PC-9 (cell line): ENCODE measurements at regions not wholly inside any gene's neighbourhood (a gene's known extent, or its start where the extent isn't known, plus 50 kb on each side); places are given as distances from the start of the nearest gene placed in this dataset.
"Not testable (repeated sequence)": the region's sequence is repeated elsewhere in the genome, so short reads cannot be mapped to it uniquely, and the experiment has no call there.

ENCODE experiments used
- BruUV-seq: library from RNA; stranded (reverse); fragments of 400-500 nt; replicated peaks from 2 replicates; lab custom pipeline; 2021; lab: Mats Ljungman, UMichigan
- CTCF ChIA-PET: fragments of 300-600 bp; sonication (Branson Sonifier 250); formaldehyde crosslinking; loops from one replicate; lab custom pipeline; 2022; ENCODE audit warnings: antibody characterized with exemption; lab: Charles Lee
- POLR2A ChIA-PET: fragments of 300-600 bp; sonication (Branson Sonifier 250); formaldehyde crosslinking; loops from one replicate; lab custom pipeline; 2022; ENCODE audit warnings: antibody characterized with exemption; ENCODE audit not compliant: unreplicated experiment; lab: Charles Lee
- DNase-seq, 2 experiments: peaks; one replicate each; pipeline versions ENCODE4 v3.0.0 to v3.0.0-alpha.2; 2015 to 2022; ENCODE audit warnings: mixed read lengths in 1 of 2
- H2AFZ ChIP-seq: fragments of 200-600 bp; sonication (generic); 2 replicates; pipeline ENCODE4 v1.8.1; 2017; ENCODE audit warnings: antibody characterized with exemption
- H3F3A ChIP-seq: fragments of 200-600 bp; sonication (generic); 2 replicates; pipeline ENCODE4 v1.8.1; 2017; ENCODE audit warnings: antibody characterized with exemption, mild to moderate bottlenecking, low read depth; ENCODE audit not compliant: insufficient read depth
- H3K27ac ChIP-seq: fragments of 200-600 bp; sonication (generic); 2 replicates; pipeline ENCODE4 v1.6.1; 2016; ENCODE audit warnings: mixed run types
- H3K27me3 ChIP-seq: fragments of 200-600 bp; sonication (generic); 2 replicates; pipeline ENCODE4 v1.6.1; 2016; ENCODE audit warnings: low read depth, mixed run types; ENCODE audit not compliant: insufficient read depth
- H3K36me3 ChIP-seq: fragments of 200-600 bp; sonication (generic); 2 replicates; pipeline ENCODE4 v1.6.1; 2016; ENCODE audit warnings: low read depth, mixed run types
- H3K4me1 ChIP-seq: fragments of 200-600 bp; sonication (generic); replicated peaks from 2 replicates; pipeline ENCODE4 v1.6.1; 2016; ENCODE audit warnings: mixed run types; ENCODE audit not compliant: insufficient read depth
- H3K4me2 ChIP-seq: fragments of 200-600 bp; sonication (generic); 2 replicates; pipeline ENCODE4 v1.6.1; 2017; ENCODE audit warnings: mixed run types
- H3K4me3 ChIP-seq: fragments of 200-600 bp; sonication (generic); 2 replicates; pipeline ENCODE4 v1.6.1; 2016; ENCODE audit warnings: mixed run types
- H3K79me2 ChIP-seq: fragments of 200-600 bp; sonication (generic); 2 replicates; pipeline ENCODE4 v1.6.1; 2017; ENCODE audit warnings: low read depth, mixed run types
- H3K9me2 ChIP-seq: fragments of 200-600 bp; sonication (generic); 2 replicates; pipeline ENCODE4 v1.8.1; 2017; ENCODE audit warnings: mild to moderate bottlenecking; ENCODE audit not compliant: insufficient read depth
- H3K9me3 ChIP-seq: fragments of 200-600 bp; sonication (generic); 2 replicates; pipeline ENCODE4 v1.8.1; 2016; ENCODE audit warnings: low read depth; ENCODE audit not compliant: insufficient read depth
- H4K20me1 ChIP-seq: fragments of 200-600 bp; sonication (generic); 2 replicates; pipeline ENCODE4 v1.8.1; 2017; ENCODE audit not compliant: insufficient read depth
- EZH2 ChIP-seq: fragments of 200-600 bp; sonication (generic); IDR thresholded peaks from 2 replicates; pipeline ENCODE4 v1.8.0; 2017; ENCODE audit warnings: antibody characterized with exemption, low read depth
- intact Hi-C: fragments of 100-400 bp; cut with micrococcal nuclease; formaldehyde crosslinking; loops from one replicate; pipeline ENCODE4 v1.10.0; 2022; ENCODE audit not compliant: unreplicated experiment
- TF ChIP-seq, protein P1 (sequence below): fragments of 200-600 bp; sonication (generic); conservative IDR thresholded peaks from 2 replicates; pipeline ENCODE4 v1.6.1; 2017; ENCODE audit warnings: mixed run types, antibody characterized with exemption, mild to moderate bottlenecking, moderate library complexity

DNA sequence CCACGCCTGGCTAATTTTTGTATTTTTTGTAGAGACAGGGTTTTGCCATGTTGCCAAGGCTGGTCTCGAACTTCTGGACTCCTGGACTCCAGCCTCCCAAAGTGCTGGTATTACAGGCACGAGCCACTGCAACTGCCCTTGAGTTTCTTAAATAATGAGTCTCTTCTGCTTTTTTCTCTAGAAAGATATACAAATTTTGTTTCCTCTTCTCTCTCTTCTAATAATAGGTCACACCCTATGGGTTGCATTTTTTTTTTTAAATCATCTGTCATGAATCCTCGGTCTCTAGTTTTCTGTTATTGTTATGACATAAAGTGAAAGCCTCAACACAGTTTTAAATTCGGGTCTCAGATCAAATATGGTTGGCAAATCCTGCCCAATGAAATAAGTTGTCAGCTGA is 111.2 kb downstream of the IL12A start:
- Histone ChIP-seq H3K9me2 (no peaks in the 10 kb centered on the region), H4K20me1 (no peaks in the 10 kb centered on the region), H3K27ac (no peak overlapping the region), H3K79me2 (no peaks in the 10 kb centered on the region), H3K9me3 (no peaks in the 10 kb centered on the region), H3K4me2 (no peak overlapping the region), H3K4me3 (no peak overlapping the region), H3F3A (no peaks in the 10 kb centered on the region), H2AFZ (no peak overlapping the region), H3K4me1 (no peaks in the 10 kb centered on the region), H3K27me3 (no peaks in the 10 kb centered on the region), H3K36me3 (no peaks in the 10 kb centered on the region)
- no peak for DNase-seq
- intact Hi-C loops = no loop called here
- TF ChIP-seq, protein P1, sequence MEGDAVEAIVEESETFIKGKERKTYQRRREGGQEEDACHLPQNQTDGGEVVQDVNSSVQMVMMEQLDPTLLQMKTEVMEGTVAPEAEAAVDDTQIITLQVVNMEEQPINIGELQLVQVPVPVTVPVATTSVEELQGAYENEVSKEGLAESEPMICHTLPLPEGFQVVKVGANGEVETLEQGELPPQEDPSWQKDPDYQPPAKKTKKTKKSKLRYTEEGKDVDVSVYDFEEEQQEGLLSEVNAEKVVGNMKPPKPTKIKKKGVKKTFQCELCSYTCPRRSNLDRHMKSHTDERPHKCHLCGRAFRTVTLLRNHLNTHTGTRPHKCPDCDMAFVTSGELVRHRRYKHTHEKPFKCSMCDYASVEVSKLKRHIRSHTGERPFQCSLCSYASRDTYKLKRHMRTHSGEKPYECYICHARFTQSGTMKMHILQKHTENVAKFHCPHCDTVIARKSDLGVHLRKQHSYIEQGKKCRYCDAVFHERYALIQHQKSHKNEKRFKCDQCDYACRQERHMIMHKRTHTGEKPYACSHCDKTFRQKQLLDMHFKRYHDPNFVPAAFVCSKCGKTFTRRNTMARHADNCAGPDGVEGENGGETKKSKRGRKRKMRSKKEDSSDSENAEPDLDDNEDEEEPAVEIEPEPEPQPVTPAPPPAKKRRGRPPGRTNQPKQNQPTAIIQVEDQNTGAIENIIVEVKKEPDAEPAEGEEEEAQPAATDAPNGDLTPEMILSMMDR = no peak
- no peak for TF ChIP-seq EZH2
- CTCF ChIA-PET = no interaction called here
- no TSS peak for BruUV-seq
- POLR2A ChIA-PET = interaction anchor here (0.5 kb wide), 1 partner anchor 428 kb away, joined by 5 read pairs; no protein-coding TSS in a partner anchor

DNA sequence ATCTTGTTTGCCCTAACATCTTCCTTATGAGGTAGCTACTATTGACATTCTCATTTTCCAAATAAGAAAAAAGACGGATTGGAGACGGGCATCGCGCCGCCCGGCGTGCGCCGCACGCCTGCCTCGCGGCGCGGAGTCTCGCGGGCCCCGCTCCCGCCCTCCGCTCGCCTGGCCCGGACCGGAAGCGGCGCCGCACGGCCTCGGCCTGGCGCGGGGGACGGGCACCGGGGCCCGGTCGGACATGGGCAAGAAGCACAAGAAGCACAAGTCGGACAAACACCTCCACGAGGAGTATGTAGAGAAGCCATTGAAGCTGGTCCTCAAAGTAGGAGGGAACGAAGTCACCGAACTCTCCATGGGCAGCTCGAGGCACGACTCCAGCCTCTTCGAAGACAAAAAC is 112.0 kb downstream of the IL12A start:
- Histone ChIP-seq H4K20me1 (no peaks in the 10 kb centered on the region), H3K4me1 (no peaks in the 10 kb centered on the region), H2AFZ (no peak overlapping the region), H3K4me2 (no peak overlapping the region), H3K9me3 (no peaks in the 10 kb centered on the region), H3K4me3 (no peak overlapping the region), H3K79me2 (no peaks in the 10 kb centered on the region), H3K27ac (no peak overlapping the region), H3K27me3 (no peaks in the 10 kb centered on the region), H3F3A (no peaks in the 10 kb centered on the region), H3K9me2 (no peaks in the 10 kb centered on the region), H3K36me3 (no peaks in the 10 kb centered on the region)
- POLR2A ChIA-PET = no interaction called here
- CTCF ChIA-PET = no interaction called here
- no peak for DNase-seq
- intact Hi-C loops = no loop called here
- TF ChIP-seq, protein P1 = no peak
- TF ChIP-seq EZH2 = no peak
- no TSS peak for BruUV-seq

DNA sequence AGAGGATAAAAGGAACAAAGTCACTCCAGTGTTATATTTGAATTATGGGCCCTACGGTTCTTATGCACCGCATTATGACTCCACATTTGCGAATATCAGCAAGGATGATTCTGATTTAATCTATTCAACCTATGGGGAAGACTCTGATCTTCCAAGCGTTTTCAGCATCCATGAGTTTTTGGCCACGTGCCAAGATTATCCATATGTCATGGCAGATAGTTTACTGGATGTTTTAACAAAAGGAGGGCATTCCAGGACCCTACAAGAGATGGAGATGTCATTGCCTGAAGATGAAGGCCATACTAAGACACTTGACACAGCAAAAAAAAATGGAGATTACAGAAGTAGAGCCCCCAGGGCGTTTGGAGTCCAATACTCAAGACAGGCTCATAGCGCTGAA is 113.4 kb downstream of the IL12A start:
- H3K9me2 ChIP-seq, H3K4me3 ChIP-seq, H3K27ac ChIP-seq, H4K20me1 ChIP-seq, intact Hi-C loops, H3K4me2 ChIP-seq, H3F3A ChIP-seq, H3K4me1 ChIP-seq, POLR2A ChIA-PET, DNase-seq, BruUV-seq, CTCF ChIA-PET, H3K27me3 ChIP-seq, H3K79me2 ChIP-seq, H3K36me3 ChIP-seq, H3K9me3 ChIP-seq, H2AFZ ChIP-seq: not testable (repeated sequence)

DNA sequence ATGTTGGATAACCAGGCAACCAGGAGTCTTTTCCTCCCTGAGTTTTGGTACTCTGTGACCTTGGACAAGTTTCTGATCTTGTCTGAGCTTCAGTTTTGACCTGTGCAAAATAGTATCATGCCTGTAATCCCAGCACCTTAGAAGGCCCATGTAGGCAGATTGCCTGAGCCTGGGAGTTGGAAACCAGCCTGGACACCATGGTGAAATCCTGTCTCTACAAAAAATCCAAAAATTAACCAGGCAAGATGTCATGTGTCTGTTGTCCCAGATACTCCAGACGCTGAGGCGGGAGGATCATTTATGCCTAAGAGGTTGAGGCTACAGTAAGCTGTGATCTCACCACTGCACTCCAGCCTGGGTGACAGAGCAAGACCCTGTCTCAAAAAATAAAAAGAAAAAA is 114.8 kb downstream of the IL12A start:
- Histone ChIP-seq H3K4me3 (no peak overlapping the region), H2AFZ (no peak overlapping the region), H3F3A (no peaks in the 10 kb centered on the region), H3K4me1 (no peaks in the 10 kb centered on the region), H4K20me1 (no peaks in the 10 kb centered on the region), H3K79me2 (no peaks in the 10 kb centered on the region), H3K9me3 (no peaks in the 10 kb centered on the region), H3K36me3 (no peaks in the 10 kb centered on the region), H3K27ac (no peak overlapping the region), H3K9me2 (no peaks in the 10 kb centered on the region), H3K27me3 (no peaks in the 10 kb centered on the region), H3K4me2 (no peak overlapping the region)
- intact Hi-C loops = no loop called here
- TF ChIP-seq, protein P1 = no peak
- no peak for TF ChIP-seq EZH2
- CTCF ChIA-PET = no interaction called here
- POLR2A ChIA-PET = no interaction called here
- no peak for DNase-seq
- BruUV-seq = no TSS peak
